GM19324 (cell line): ENCODE measurements at regions not wholly inside any gene's neighbourhood (a gene's known extent, or its start where the extent isn't known, plus 50 kb on each side); places are given as distances from the start of the nearest gene placed in this dataset.

Experiments
- ATAC-seq: cut with Tn5 transposase; IDR thresholded peaks from one replicate; pipeline ENCODE4 v1.9.1; 2021; ENCODE audit warnings: mild to moderate bottlenecking, moderate library complexity; ENCODE audit not compliant: unreplicated experiment, low FRiP score

GRCh38 chr13:70357031-70357430 is 248.8 kb upstream of the KLHL1 start:
- no peak for ATAC-seq

GRCh38 chr13:70353096-70353495 is 244.8 kb upstream of the KLHL1 start:
- ATAC-seq: no peak

GRCh38 chr13:70347947-70348620 is 239.8 kb upstream of the KLHL1 start:
- ATAC-seq: no peak

DNA sequence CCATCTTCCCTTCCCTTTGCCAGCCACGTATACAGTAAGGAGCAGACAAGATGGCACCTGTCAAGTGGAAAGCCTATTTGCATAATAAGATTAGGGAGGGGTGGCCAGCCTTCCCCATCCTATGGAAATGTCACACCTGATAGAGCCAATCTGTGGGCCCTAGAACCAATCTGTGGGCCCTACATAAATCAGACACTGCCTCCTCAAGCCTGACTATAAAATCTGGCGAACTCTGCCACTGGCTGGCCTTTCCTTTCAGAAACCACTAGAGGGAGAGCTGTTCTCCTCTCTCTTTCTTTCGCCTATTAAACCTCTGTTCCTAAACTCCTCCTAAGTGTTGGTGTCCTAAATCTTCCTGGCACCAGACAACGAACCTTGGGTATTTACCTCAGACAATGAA is 231.5 kb upstream of the KLHL1 start:
- no peak for ATAC-seq

DNA sequence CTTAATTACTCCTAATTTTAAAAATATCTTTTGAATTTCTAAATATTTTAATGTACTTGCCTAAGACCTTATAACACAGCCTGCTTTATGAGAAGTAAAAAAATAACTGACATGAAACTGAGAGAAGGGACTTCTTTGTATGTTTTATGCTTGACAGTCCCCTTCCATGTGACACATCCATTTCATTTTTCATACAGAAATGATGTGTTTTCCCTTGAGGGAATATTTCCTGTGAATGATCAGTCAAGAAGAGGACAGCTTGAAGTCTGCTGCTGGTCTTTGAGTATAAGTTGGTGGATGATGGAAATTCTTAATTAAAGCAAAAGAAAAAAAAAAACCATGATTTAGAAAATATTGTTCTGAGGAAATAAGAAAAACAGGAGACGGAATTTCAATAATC is 230.4 kb upstream of the KLHL1 start:
- no peak for ATAC-seq

DNA sequence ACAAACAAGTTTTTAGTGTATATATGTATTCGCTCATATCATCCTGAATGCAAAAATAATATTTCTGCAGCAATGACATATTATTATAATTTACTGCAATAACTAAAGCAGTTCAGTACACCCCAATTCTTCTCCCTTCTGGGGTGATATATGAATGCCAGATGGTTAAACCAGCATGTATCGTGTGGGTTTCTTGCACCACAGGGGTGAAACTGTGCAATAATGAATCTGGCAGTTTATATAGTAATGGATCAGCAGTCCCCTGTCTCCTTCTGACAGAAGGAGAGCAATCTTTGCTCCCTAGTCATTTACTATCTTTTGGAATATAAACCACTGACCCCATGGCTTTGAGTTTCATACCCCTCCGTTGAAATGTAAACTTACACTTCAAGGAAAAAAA is 228.6 kb upstream of the KLHL1 start:
- ATAC-seq: no peak

DNA sequence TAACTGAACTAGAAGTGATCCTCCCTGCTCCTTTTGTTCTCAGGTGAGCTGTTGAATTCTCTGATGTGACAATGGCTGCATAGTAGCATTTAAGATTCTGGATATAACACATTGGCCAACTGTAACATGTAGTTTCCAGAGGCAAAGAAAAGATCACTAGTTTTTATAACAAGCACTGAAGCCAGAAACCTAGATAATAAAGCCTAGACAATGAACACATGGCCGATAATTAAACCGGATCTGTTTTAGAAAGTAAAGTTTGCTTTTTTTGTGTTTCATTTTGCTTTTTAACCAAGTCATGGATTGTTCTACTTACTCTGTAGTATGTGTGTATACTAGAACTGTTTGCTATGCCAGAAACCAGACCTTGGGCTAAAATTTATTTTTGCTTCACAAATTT is 225.5 kb upstream of the KLHL1 start:
- ATAC-seq: no peak

DNA sequence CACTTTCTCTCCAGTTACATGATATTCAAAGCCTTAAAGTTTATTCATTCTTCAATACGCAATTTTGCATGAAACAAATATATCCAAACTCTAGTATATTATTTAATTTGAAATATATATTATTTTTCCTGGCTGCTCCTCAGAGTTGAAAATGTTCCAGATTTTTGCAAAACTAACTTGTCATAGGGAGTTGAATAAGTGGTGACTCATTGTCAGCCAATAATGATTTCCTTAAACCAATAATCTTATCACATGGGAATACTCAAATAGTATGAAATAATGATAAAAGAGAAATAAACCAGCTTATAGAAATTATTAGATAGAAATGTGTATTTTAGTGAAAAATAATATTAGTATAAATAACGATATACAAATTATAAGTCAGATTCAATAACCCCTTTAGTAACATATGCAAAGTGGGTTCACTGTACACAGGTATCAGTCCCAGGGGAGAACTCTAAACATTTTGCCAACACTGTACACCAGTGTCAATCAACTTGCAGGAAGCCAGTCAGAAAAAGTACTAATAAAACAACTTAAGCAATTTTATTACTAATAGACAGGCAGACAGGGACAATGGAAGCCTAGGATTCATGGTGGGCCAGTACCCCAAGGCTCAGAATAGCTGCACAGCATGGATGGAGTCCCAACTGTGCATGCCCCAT is 222.6 kb upstream of the KLHL1 start:
- no peak for ATAC-seq

- no peak for ATAC-seq
Measured at GRCh38 chr13:70324519-70324918, 216.3 kb upstream of the KLHL1 start.

DNA sequence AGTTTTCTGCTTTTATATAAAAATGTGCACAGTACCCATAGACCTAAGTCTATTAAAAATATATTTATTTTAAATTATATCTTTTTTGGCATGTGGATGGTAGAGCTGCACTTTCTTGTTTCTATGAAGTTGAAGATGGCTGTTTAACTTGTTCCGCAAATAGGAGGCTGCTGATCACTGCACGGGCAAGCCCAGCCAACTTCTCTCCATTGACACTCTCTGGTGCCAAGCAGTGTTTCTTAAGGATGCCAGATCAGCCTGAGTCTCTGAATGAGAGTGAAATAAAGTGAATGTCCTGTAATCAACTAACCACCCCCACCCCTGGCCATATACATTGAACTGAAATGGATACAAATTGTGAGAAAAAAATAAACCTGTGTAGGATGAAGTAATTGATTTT is 202.9 kb upstream of the KLHL1 start:
- ATAC-seq: no peak

GRCh38 chr13:70310396-70311119 is 202.3 kb upstream of the KLHL1 start:
- no peak for ATAC-seq

DNA sequence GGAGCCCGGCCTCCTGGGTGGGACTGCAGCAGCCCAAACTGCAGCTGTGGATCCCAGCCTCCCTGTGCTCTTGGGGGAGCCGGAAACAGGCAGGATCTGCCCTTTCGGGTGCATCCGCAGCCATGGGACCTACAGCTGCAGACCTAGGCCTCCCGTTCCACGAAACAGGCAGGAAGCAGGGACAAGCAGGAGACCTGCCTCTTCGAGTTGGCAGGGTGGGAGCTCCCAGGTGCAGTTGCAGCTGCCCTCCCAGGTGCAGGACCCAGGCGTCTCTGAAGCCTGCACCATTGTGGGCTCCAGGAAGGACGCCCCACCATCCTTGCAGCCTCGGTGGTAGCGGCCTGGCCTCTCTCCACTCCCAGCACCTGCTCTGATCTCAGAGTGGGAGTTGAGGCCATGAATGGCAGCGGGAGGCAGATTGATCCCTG is 189.0 kb upstream of the KLHL1 start:
- ATAC-seq: no peak

GRCh38 chr13:70284371-70284770 is 176.1 kb upstream of the KLHL1 start:
- no peak for ATAC-seq

DNA sequence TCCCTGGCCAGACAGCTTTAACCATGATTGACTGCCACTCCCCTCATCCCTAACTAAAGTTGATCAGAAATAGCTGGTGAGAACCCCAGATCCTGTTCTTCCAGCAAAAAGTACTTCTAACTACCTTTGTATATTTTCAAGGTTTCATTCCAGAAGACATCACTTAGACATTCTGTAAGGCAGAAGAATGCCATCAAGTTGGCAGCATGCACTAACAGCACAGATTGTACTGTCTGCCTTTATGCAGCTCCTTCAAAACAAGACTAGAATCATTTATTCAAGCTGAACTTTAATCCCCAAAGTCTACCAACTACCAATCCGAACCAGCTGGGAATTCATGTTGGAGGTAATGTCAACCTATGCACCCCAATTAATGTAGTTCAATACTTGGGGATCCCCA is 167.6 kb upstream of the KLHL1 start:
- no peak for ATAC-seq

- no peak for ATAC-seq
Measured at GRCh38 chr13:70255406-70255991, 147.2 kb upstream of the KLHL1 start.

- no peak for ATAC-seq
Measured at GRCh38 chr13:70253834-70254233, 145.6 kb upstream of the KLHL1 start.

DNA sequence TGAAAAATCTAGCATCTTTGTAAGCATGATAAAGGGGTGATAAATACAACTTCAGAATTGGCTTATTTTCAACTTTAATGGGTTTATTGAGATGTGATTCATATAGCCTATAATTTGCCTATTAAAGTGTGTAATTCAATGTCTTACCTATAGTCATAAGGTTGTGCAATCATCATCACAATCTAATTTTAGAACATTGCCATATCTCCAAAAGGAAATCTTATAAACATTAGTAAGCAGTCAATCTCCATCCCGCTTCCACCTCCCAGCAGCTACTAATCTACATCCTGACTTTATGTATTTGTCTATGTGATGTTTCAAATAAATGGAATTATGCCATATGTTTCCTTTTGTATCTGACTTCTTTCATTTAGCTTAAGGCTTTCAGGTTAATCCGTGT is 145.2 kb upstream of the KLHL1 start:
- no peak for ATAC-seq

- no peak for ATAC-seq
Measured at GRCh38 chr13:70249332-70250064, 141.2 kb upstream of the KLHL1 start.

DNA sequence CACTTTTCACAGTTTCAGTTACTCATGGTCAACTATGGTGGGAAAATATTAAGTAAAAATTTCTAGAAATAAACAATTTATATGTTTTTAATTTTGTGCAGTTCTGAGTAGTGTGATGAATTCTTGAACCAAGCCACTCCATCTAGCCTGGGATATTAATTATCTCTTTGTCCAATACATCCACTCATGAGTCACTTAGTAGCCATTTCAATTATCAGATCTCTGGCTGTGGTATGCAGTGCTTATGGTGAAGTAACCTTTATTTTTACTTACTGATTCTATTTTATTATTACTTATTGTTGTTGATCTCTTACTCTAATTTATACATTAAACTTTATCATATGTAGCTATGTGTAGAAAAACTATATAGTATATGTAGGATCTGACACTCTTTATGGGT is 128.9 kb upstream of the KLHL1 start:
- no peak for ATAC-seq

DNA sequence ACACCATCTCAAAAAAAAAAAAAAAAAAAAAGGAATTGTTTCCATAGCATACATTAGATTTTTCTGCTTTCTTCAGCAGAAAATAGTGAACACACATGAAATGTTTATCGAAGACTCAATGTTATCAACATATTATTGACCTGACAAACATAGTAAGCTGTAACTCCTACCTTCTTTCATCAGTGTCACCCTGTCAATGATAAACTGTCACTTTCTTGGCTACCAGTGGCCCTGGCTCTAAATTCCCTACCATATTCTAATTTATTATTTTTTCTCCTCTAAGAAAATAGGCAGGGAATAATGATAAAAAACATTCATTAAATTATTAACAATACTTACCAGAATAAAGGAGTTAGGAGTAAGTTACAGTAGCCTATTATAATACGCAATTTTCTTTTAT is 127.3 kb upstream of the KLHL1 start:
- ATAC-seq: no peak

DNA sequence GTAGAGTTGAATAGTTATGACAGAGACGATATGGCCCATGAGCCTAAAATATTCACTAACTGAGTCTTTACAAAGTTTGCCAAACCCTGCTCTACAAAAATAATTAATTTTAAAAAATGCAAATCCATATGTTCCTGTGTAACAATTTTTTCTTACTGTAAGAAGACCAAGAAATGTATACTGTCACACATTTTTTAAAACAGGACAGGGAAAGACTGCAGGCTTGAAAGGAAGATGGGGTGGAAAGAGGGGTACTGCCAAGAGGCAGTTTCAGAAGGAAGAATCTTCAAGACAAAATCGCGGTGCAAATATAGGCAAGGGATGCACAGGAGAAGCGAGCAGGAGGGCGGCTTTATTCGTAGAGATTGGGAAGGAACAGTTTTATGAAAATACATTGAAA is 115.7 kb upstream of the KLHL1 start:
- no peak for ATAC-seq
